ENCODE measurements at regions not wholly inside any gene's neighbourhood (a gene's known extent, or its start where the extent isn't known, plus 50 kb on each side); places are given as distances from the start of the nearest gene placed in this dataset.

- TF ChIP-seq, protein P1, sequence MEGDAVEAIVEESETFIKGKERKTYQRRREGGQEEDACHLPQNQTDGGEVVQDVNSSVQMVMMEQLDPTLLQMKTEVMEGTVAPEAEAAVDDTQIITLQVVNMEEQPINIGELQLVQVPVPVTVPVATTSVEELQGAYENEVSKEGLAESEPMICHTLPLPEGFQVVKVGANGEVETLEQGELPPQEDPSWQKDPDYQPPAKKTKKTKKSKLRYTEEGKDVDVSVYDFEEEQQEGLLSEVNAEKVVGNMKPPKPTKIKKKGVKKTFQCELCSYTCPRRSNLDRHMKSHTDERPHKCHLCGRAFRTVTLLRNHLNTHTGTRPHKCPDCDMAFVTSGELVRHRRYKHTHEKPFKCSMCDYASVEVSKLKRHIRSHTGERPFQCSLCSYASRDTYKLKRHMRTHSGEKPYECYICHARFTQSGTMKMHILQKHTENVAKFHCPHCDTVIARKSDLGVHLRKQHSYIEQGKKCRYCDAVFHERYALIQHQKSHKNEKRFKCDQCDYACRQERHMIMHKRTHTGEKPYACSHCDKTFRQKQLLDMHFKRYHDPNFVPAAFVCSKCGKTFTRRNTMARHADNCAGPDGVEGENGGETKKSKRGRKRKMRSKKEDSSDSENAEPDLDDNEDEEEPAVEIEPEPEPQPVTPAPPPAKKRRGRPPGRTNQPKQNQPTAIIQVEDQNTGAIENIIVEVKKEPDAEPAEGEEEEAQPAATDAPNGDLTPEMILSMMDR (IDR thresholded peaks at IDR 0.05; ENCODE audit: extremely low read depth, low read depth, low read length), result no peak
Measured at GRCh38 chr3:43213631-43214030, 72.7 kb upstream of the SNRK start.

GRCh38 chr3:43212914-43213611, 73.3 kb upstream of the SNRK start:
- Histone ChIP-seq H3K9me3 (ENCODE audit: low read depth, low read length) (no peaks in the 10 kb centered on the region), H3K4me3 (ENCODE audit: insufficient read depth, low read length) (no peak overlapping the region), H3K4me2 (ENCODE audit: insufficient read depth, low read length) (no peak overlapping the region), H3K27me3 (ENCODE audit: insufficient read depth, low read length) (no peaks in the 10 kb centered on the region), H3K27ac (ENCODE audit: low read depth, low read length) (no peak overlapping the region), H3K79me2 (ENCODE audit: insufficient read depth, low read length) (no peaks in the 10 kb centered on the region), H3K4me1 (ENCODE audit: insufficient read depth, low read length) (no peaks in the 10 kb centered on the region), H4K20me1 (ENCODE audit: insufficient read depth, low read length) (no peaks in the 10 kb centered on the region), H3K36me3 (ENCODE audit: insufficient read depth, low read length) (no peaks in the 10 kb centered on the region), H2AFZ (ENCODE audit: low read length) (no peak overlapping the region)
- no peak for DNase-seq (ENCODE audit: insufficient read length, low spot score, missing footprints)
- TF ChIP-seq, protein P1 (IDR thresholded peaks at IDR 0.05; ENCODE audit: extremely low read depth, low read depth, low read length), result no peak

More at GRCh38 chr3:43213631-43214030, 72.7 kb upstream of the SNRK start:
- Histone ChIP-seq H2AFZ (ENCODE audit: low read length) (no peak overlapping the region), H3K9me3 (ENCODE audit: low read depth, low read length) (no peaks in the 10 kb centered on the region), H3K36me3 (ENCODE audit: insufficient read depth, low read length) (no peaks in the 10 kb centered on the region), H3K4me1 (ENCODE audit: insufficient read depth, low read length) (no peaks in the 10 kb centered on the region), H3K4me2 (ENCODE audit: insufficient read depth, low read length) (no peak overlapping the region), H3K27ac (ENCODE audit: low read depth, low read length) (no peak overlapping the region), H3K27me3 (ENCODE audit: insufficient read depth, low read length) (peaks cover 2% of the 10 kb centered on the region), H4K20me1 (ENCODE audit: insufficient read depth, low read length) (no peaks in the 10 kb centered on the region), H3K79me2 (ENCODE audit: insufficient read depth, low read length) (no peaks in the 10 kb centered on the region), H3K4me3 (ENCODE audit: insufficient read depth, low read length) (no peak overlapping the region)
- DNase-seq (ENCODE audit: insufficient read length, low spot score, missing footprints), result no peak

- TF ChIP-seq, protein P1 (IDR thresholded peaks at IDR 0.05; ENCODE audit: extremely low read depth, low read depth, low read length), result no peak
- DNase-seq (ENCODE audit: insufficient read length, low spot score, missing footprints), result no peak
- H4K20me1 ChIP-seq (ENCODE audit: insufficient read depth, low read length), result no peaks in the 10 kb centered on the region
- no peak overlapping the region for H3K4me2 ChIP-seq (ENCODE audit: insufficient read depth, low read length)
- H3K27me3 ChIP-seq (ENCODE audit: insufficient read depth, low read length), result no peaks in the 10 kb centered on the region
- H2AFZ ChIP-seq (ENCODE audit: low read length), result no peak overlapping the region
- H3K27ac ChIP-seq (ENCODE audit: low read depth, low read length), result no peak overlapping the region
- no peaks in the 10 kb centered on the region for H3K9me3 ChIP-seq (ENCODE audit: low read depth, low read length)
- no peaks in the 10 kb centered on the region for H3K4me1 ChIP-seq (ENCODE audit: insufficient read depth, low read length)
- H3K79me2 ChIP-seq (ENCODE audit: insufficient read depth, low read length), result no peaks in the 10 kb centered on the region
- no peaks in the 10 kb centered on the region for H3K36me3 ChIP-seq (ENCODE audit: insufficient read depth, low read length)
- no peak overlapping the region for H3K4me3 ChIP-seq (ENCODE audit: insufficient read depth, low read length)
Measured at GRCh38 chr3:43211681-43212080, 74.7 kb upstream of the SNRK start.

GRCh38 chr3:43210049-43211027, 76.0 kb upstream of the SNRK start:
- Histone ChIP-seq H3K9me3 (ENCODE audit: low read depth, low read length) (no peaks in the 10 kb centered on the region), H4K20me1 (ENCODE audit: insufficient read depth, low read length) (no peaks in the 10 kb centered on the region), H3K27ac (ENCODE audit: low read depth, low read length) (no peak overlapping the region), H3K27me3 (ENCODE audit: insufficient read depth, low read length) (no peaks in the 10 kb centered on the region), H3K4me1 (ENCODE audit: insufficient read depth, low read length) (no peaks in the 10 kb centered on the region), H3K79me2 (ENCODE audit: insufficient read depth, low read length) (no peaks in the 10 kb centered on the region), H3K4me3 (ENCODE audit: insufficient read depth, low read length) (no peak overlapping the region), H3K4me2 (ENCODE audit: insufficient read depth, low read length) (no peak overlapping the region), H2AFZ (ENCODE audit: low read length) (no peak overlapping the region), H3K36me3 (ENCODE audit: insufficient read depth, low read length) (no peaks in the 10 kb centered on the region)
- no peak for DNase-seq (ENCODE audit: insufficient read length, low spot score, missing footprints)
- TF ChIP-seq, protein P1 (IDR thresholded peaks at IDR 0.05; ENCODE audit: extremely low read depth, low read depth, low read length), result no peak
